Heart left ventricle (tissue), 16 donors: ENCODE measurements at regions not wholly inside any gene's neighbourhood (a gene's known extent, or its start where the extent isn't known, plus 50 kb on each side); places are given as distances from the start of the nearest gene placed in this dataset.

Experiments used
- ATAC-seq, 4 donors: fragments of 200-7000 bp; cut with Tn5 transposase; one replicate each; pipeline ENCODE4 v1.9.1; 2020 to 2022; ENCODE audit warnings: moderate library complexity in 4 of 4, mild to moderate bottlenecking in 3 of 4, moderate number of reproducible peaks in 1 of 4
- DNase-seq, 5 donors: peaks; one replicate each; pipeline ENCODE4 v3.0.0-alpha.2; 2020
- H3K27ac ChIP-seq, 12 donors: fragments of 200-600 bp; sonication (generic) in 4 of 12; one replicate each; pipeline versions ENCODE4 v1.5.0 to v1.8.0; 2016 to 2022; ENCODE audit warnings: mild to moderate bottlenecking in 2 of 12
- H3K27me3 ChIP-seq, 9 donors: fragments of 200-600 bp; sonication (generic) in 2 of 9; one replicate each; pipeline versions ENCODE4 v1.5.1 to v1.8.0; 2016 to 2022; ENCODE audit warnings: mild to moderate bottlenecking in 3 of 9
- H3K36me3 ChIP-seq, 9 donors: fragments of 200-600 bp; sonication (generic) in 2 of 9; one replicate each; pipeline versions ENCODE4 v1.5.0 to v1.8.0; 2018 to 2022; ENCODE audit warnings: mild to moderate bottlenecking in 2 of 9
- H3K4me1 ChIP-seq, 12 donors: fragments of 200-600 bp; sonication (generic) in 4 of 12; one replicate each; pipeline versions ENCODE4 v1.5.0 to v1.8.0; 2016 to 2022; ENCODE audit warnings: mild to moderate bottlenecking in 3 of 12
- H3K4me3 ChIP-seq, 12 donors: fragments of 200-600 bp; sonication (generic) in 4 of 12; one replicate each; pipeline versions ENCODE4 v1.5.0 to v1.8.0; 2017 to 2022; ENCODE audit warnings: mild to moderate bottlenecking in 9 of 12, moderate library complexity in 4 of 12
- H3K9me3 ChIP-seq, 12 donors: fragments of 200-600 bp; sonication (generic) in 4 of 12; one replicate each; pipeline versions ENCODE4 v1.5.0 to v1.8.0; 2016 to 2022; ENCODE audit warnings: mild to moderate bottlenecking in 1 of 12
- CTCF ChIP-seq, 12 donors: fragments of 200-600 bp; sonication (generic) in 4 of 12; IDR thresholded peaks; one replicate each; pipeline versions ENCODE4 v1.5.0 to v1.8.0; 2018 to 2022; ENCODE audit warnings: antibody characterized with exemption in 12 of 12, mild to moderate bottlenecking in 5 of 12
- POLR2A ChIP-seq, 2 donors: fragments of 450-650 bp; IDR thresholded peaks; one replicate each; pipeline ENCODE4 v1.6.1; 2017; ENCODE audit warnings: antibody characterized with exemption in 2 of 2, mild to moderate bottlenecking in 2 of 2, moderate library complexity in 2 of 2
- WGBS, 4 donors: extraction: QIAGEN DNeasy Blood & Tissue Kit in 2 of 4; methylation state at CpG; one replicate each; pipeline versions ENCODE4 v1.1.5 to v1.1.7; 2013 to 2018; 5-methylcytosine and 5-hydroxymethylcytosine counted together
- intact Hi-C, 10 donors: fragments of 100-400 bp; cut with DNase I; formaldehyde crosslinking; loops; one replicate each; pipeline versions ENCODE4 v1.11.1 to v1.14.2; 2022
- donor health status: ischemic (EF 13 %, LVEDD 7.1; RV severe dilation, severe dysfunction).
- donor health status: healthy with polysubstance abuse.
- donor health status: DM: no; HTN: yes; CAD: no.
- donor health status: DM: no; HTN: no; CAD: no.
- donor health status: ischemic (EF 25% LVEDD 6.9; RV normal size, moderate dysfunction).
- donor health status: ischemic (EF 25% LVEDD 5.7; RV mildly dilated, moderate dysfunction).
- donor health status: healthy.
- donor health status: DM: yes; HTN: yes; CAD: no.
- donor health status: ischemic (EF 35%, LVEDD 5.7; RV mildly dilated, moderate dysfunction).
- donor health status: nonischemic (EF 11% LVEDD 7.7; RV severe dilation, severe dysfunction).
- donor health status: DM: yes; HTN: yes; CAD: no.
- donor health status: PGD.
- donor health status: ischemic (EF 29% LVEDD 5.4; RV normal size, mild dysfunction).
- donor health status: nonischemic (EF 23%, LVEDD 6.1; RV moderate dilation, normal function).

- peak; percentile 66 to 91 (median 84) for ATAC-seq
- peak overlapping the region in 9 of 12 donors; percentile 14 to 57 (median 44) for H3K27ac ChIP-seq
- peaks cover 0 to 14% (median 0%) of the 10 kb centered on the region in 9 donors for H3K27me3 ChIP-seq
- H3K4me3 ChIP-seq = no peak overlapping the region
- DNase-seq = peak in 3 of 5 donors; percentile 52 to 73 (median 56)
- H3K36me3 ChIP-seq = no peaks in the 10 kb centered on the region
- peaks cover 0 to 7% (median 0%) of the 10 kb centered on the region in 12 donors for H3K4me1 ChIP-seq
- H3K9me3 ChIP-seq = peaks cover 0 to 16% (median 0%) of the 10 kb centered on the region in 12 donors
- TF ChIP-seq CTCF (IDR thresholded peaks at IDR 0.05) = peak in 1 of 12 donors; percentile 19
- no peak for TF ChIP-seq POLR2A (IDR thresholded peaks at IDR 0.05)
- intact Hi-C loops = loop anchor here in 5 of 10 donors (1.0 to 5.0 kb wide), 3 partner anchors 45 to 49 kb away; no protein-coding TSS in a partner anchor
- 41 to 62% (median 46%) methylated on average over 5 to 6 of the region's 6 CpGs for WGBS, 4 donors
These were observed 111.2 kb downstream of the ZNF280B start for GRCh38 chr22:22397292-22397870.

GRCh38 chr22:22397875-22398524 lies 110.5 kb downstream of the ZNF280B start:
- TF ChIP-seq POLR2A (IDR thresholded peaks at IDR 0.05) = no peak
- TF ChIP-seq CTCF (IDR thresholded peaks at IDR 0.05) = no peak
- Histone ChIP-seq H3K4me1 (peaks cover 0 to 7% (median 0%) of the 10 kb centered on the region in 12 donors), H3K27ac (peak overlapping the region in 7 of 12 donors; percentile 14 to 57 (median 44)), H3K36me3 (no peaks in the 10 kb centered on the region), H3K9me3 (peaks cover 0 to 11% (median 0%) of the 10 kb centered on the region in 12 donors), H3K27me3 (peaks cover 0 to 12% (median 0%) of the 10 kb centered on the region in 9 donors), H3K4me3 (no peak overlapping the region)
- DNase-seq (peak in 4 of 5 donors; percentile 30 to 70 (median 67)), ATAC-seq (peak in 3 of 4 donors; percentile 73 to 85 (median 75))
- intact Hi-C loops = loop anchor here in 5 of 10 donors (1.0 to 5.0 kb wide), 3 partner anchors 46 to 49 kb away; no protein-coding TSS in a partner anchor
- 24 to 70% (median 61%) methylated on average over 2 to 3 of the region's 3 CpGs for WGBS, 4 donors

GRCh38 chr22:22398530-22399327 lies 109.8 kb downstream of the ZNF280B start:
- Histone ChIP-seq H3K27ac (peak overlapping the region in 1 of 12 donors; percentile 22), H3K36me3 (no peaks in the 10 kb centered on the region), H3K9me3 (peaks cover 0 to 4% (median 0%) of the 10 kb centered on the region in 12 donors), H3K27me3 (peaks cover 0 to 12% (median 0%) of the 10 kb centered on the region in 9 donors), H3K4me3 (no peak overlapping the region), H3K4me1 (peaks cover 0 to 7% (median 0%) of the 10 kb centered on the region in 12 donors)
- TF ChIP-seq POLR2A (IDR thresholded peaks at IDR 0.05) (no peak), CTCF (IDR thresholded peaks at IDR 0.05) (no peak)
- intact Hi-C loops = loop anchor here in 2 of 10 donors (5.0 kb wide), 1 partner anchor 46 kb away; no protein-coding TSS in a partner anchor
- no peak for DNase-seq
- ATAC-seq = no peak
- WGBS, 4 donors = 69 to 95% (median 80%) methylated on average over 3 to 5 of the region's 5 CpGs
